Right lobe of liver (tissue), 4 donors: ENCODE measurements at regions not wholly inside any gene's neighbourhood (a gene's known extent, or its start where the extent isn't known, plus 50 kb on each side); places are given as distances from the start of the nearest gene placed in this dataset.
"Not testable (repeated sequence)": the region's sequence is repeated elsewhere in the genome, so short reads cannot be mapped to it uniquely, and the experiment has no call there.

Experiments used
- CTCF ChIP-seq, 4 donors: fragments of 200-600 bp in 3 of 4; fragments of 450-650 bp in 1 of 4; IDR thresholded peaks; one replicate each; pipeline versions ENCODE4 v1.5.1 to v1.8.0; 2016 to 2022; ENCODE audit warnings: antibody characterized with exemption in 4 of 4, mild to moderate bottlenecking in 2 of 4
- POLR2A ChIP-seq: fragments of 450-650 bp; IDR thresholded peaks from one replicate; pipeline ENCODE4 v1.6.1; 2017; ENCODE audit warnings: antibody characterized with exemption, mild to moderate bottlenecking
- donor health status: DM: no; HTN: no; CAD: no.
- donor health status: DM: no; HTN: no; CAD: no.
- donor health status: DM: no; HTN: yes; CAD: no.

- not testable (repeated sequence) for TF ChIP-seq CTCF (IDR thresholded peaks at IDR 0.05); POLR2A
These were observed 253.7 kb downstream of the PARP8 start for GRCh38 chr5:50920160-50920559.
